HG03103 (cell line): ENCODE measurements at regions not wholly inside any gene's neighbourhood (a gene's known extent, or its start where the extent isn't known, plus 50 kb on each side); places are given as distances from the start of the nearest gene placed in this dataset.

Experiments
- ATAC-seq: cut with Tn5 transposase; IDR thresholded peaks from one replicate; pipeline ENCODE4 v1.9.1; 2021; ENCODE audit warnings: low read depth; ENCODE audit not compliant: unreplicated experiment

DNA sequence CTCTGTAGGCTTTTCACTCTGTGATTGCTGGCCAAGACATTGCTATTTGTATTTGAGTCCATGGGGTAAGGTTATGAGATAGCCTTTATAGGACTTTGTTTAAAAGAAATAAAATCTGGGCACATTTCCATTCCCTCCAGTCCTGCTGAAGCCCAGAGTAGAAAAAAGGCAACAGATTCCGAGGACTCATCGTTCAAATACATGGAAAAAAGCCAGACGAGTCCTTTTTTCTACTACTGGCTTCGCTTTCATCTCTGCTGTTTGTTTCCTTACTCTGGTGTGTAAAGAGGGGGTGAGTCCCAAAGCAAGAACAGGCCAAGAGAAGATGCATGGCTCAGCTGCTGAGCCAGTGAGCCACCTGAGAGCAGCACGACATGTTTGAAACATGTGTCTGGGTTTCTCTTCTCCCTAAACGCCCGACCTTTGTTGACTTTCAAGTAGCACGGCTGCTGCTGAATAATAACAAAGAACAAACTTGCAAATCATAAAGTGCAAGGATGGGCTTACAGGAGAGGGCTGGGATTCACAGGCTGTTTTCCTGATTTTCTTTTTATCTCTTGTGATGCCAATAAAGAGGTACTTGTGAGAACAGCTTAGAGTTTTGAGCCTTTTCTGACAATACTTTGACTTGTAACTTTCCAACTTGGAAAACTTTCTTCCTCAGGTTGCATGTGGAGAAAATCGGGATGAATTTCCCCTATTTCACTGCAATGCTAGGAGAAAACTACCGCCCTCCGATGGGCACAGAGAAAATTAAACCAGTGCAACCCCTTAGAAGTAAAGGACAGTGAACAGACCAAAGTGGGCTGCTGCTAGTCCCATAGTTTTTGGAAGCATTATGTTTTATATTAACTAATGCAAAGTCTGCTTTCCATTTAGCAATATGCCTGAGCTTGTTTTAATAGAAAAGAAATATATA lies 195.2 kb upstream of the RAG2 start:
- no peak for ATAC-seq

DNA sequence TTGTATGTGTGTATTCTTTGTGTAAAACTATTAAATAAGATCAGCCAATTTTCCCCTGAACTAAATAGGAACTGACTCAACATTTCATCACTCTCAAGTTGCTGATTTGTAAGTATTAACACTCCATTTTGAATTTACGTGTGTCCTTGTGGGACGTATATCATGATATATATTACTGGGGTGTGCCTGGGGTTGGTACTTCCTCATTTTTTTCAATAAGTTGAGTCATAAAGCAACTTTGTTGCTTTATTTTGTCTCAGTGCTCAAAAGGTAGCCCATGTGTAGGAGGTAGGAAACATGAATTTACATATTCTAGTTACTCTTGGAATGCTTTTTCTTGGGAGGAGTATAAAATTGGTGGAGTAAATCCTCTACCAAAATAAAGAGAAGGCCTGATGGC lies 193.9 kb upstream of the RAG2 start:
- ATAC-seq, result no peak

DNA sequence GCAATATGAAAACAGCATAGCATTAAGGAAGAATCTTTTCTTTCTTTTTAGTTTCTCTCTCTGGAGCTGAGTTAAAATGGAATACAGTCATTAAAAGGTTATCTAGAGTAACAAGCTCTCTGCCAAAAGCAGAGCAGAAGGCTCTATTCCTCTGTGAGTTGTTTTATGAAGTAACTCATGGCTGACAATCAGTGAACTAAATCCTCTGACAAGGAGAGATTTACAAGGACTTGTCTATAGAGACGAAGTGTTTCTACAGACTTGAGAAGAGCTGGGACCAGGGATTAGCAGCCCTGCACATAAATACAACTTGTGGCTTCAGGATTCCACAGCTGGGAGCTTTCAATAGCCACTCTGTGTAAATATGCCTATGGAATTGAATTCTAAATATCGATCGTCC lies 192.5 kb upstream of the RAG2 start:
- no peak for ATAC-seq

GRCh38 chr11:36783808-36784207 lies 185.8 kb upstream of the RAG2 start:
- ATAC-seq, result no peak

GRCh38 chr11:36779791-36780190 lies 181.8 kb upstream of the RAG2 start:
- ATAC-seq, result no peak

DNA sequence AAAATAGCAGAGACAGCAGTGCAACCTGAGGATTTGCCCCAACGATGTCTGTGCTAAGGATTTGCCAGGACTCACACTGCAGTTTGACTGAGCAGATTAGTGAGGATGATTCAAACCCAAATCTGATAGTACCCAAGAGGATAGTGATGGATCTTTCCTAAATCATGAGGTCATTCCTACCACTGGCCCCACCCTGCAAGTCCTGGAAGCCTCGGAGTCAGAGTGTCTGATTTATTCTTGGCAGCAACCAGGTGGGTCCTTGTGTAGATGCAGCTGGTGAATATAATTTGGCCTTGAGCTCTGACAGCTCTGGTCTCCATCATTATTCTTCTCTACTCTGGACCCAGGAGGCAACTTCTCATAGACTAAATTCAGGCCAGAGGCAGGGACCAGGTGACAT lies 179.3 kb upstream of the RAG2 start:
- ATAC-seq, result no peak

GRCh38 chr11:36775756-36776155 lies 177.7 kb upstream of the RAG2 start:
- no peak for ATAC-seq

DNA sequence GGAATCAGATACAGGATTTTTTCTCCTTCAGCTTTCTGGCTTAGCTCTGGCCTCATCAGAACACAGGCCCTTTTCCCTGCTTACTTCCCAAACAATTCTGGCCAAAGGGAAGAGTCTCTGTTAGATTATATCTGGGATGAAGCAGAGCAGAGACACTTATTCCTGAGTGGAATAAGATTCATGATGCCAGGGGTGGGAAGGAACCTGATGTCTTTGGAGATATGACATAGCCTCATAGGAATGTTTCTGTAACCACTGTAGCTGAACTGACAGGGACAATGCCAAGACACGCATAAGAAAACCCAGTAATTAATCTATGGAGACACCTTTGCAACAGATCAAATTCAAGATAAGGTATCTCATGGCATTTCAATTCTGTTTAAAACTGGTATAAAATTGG lies 177.1 kb upstream of the RAG2 start:
- ATAC-seq, result no peak

- no peak for ATAC-seq
These were observed 176.6 kb upstream of the RAG2 start for GRCh38 chr11:36774603-36775002.

GRCh38 chr11:36763187-36763586 lies 165.2 kb upstream of the RAG2 start:
- ATAC-seq, result no peak

DNA sequence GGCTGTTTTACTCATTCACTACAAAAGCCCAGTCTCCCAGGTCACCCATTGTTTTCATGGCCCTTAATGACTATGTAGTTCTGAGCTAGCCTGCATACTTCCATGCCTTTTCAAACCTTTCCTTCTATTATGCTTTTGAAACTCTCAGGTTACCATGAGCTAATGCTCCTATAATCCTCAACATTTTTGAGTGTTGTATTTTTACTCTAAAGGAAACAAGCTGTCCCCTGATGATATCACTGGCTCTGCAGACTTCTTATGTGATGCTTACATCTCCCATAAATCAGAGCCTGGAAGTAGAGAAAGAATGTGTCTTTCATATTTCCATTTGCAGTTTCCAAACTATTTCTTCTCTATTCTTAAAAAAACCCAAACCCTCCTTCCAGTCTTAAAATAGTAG lies 159.0 kb upstream of the RAG2 start:
- ATAC-seq, result no peak

GRCh38 chr11:36753960-36754359 lies 155.9 kb upstream of the RAG2 start:
- no peak for ATAC-seq

GRCh38 chr11:36751996-36752395 lies 154.0 kb upstream of the RAG2 start:
- no peak for ATAC-seq

GRCh38 chr11:36751335-36751781 lies 153.3 kb upstream of the RAG2 start:
- ATAC-seq, result no peak

- ATAC-seq, result no peak
These were observed 152.3 kb upstream of the RAG2 start for GRCh38 chr11:36750349-36750748.

DNA sequence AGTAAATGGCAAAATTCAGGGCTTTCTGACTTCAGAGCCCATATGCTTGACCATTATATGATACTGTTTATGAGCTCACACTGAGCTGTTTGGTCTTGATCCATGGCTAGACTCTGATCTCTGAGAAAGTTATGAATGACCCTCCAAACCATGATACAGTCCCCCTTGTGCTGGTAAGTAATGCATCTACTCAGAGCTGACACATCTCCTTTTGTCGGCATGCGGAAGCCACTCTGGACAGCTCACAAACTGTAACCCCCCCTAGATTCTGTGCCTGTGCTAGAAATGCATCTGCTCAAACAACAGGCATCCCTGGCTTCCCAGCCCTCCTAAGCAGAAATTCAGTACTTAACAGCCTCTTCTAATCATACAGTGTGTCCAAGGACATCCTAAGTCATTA lies 150.8 kb upstream of the RAG2 start:
- ATAC-seq, result no peak

DNA sequence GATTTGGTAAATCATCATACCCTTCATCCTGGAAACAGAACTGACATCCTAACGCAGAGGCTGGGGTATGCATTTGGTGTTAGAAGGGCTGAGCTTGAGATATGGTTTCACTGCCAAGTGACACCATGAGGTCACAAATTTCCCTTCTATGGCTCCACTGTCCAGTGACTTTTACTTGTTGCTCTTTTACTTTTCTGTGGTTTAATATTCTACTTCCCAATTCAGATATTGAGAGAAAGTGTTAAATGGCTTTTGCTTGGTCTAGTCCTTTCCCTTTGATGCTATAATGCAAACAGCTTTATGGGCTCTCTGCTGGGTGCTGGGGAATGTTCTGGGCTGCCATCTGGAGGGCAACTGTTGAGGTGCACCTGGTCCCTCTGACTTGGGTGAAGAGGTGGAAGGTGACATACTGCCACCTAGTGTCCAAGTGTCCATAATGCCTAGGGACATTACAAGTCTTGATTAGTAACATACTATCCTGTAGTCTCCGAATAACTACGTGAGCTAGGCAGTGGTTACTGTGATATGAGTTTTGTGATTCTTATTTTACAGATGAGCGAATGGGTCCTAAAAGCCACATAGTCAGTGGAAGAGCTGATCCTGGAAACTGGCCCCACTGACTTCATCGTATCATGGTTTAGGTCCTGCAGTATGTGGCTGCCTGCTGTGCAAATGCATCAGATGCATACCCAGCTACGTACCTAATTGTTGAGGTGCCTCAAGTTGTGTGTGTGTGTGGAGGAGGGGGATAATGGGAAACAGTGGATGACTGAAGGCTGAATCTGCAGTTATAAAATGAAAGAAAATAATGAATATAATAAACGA lies 149.1 kb upstream of the RAG2 start:
- ATAC-seq, result peak; percentile 90

GRCh38 chr11:36744375-36745168 lies 146.5 kb upstream of the RAG2 start:
- ATAC-seq, result no peak

DNA sequence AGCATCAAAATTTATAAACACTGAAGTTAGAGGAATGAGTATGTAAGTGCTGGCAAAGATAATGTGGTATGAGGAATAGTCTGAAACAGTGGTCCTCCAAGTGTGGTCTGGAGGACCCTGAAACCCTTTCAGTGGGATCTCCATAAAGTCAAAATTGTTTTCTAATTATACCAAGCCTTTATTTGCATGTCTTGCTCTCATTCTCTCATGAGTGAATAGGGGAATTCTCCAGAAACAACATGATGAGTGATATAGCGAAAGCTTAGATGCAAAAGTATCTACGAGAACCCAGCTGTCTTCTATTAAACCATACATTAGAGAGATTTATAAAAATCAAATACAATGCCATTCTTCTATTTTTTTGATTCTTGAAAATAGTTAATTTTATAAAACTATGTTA lies 145.0 kb upstream of the RAG2 start:
- peak; percentile 38 for ATAC-seq

GRCh38 chr11:36741515-36741914 lies 143.5 kb upstream of the RAG2 start:
- ATAC-seq, result no peak
